Neural cell (in vitro differentiated cells): ENCODE measurements at regions not wholly inside any gene's neighbourhood (a gene's known extent, or its start where the extent isn't known, plus 50 kb on each side); places are given as distances from the start of the nearest gene placed in this dataset.

Source experiments
- H2AFZ ChIP-seq: fragments of 200-600, 300-800 bp; sonication (generic), shearing (Covaris generic); 2 replicates; pipeline ENCODE4 v1.6.0; 2014; ENCODE audit warnings: low read depth, mild to moderate bottlenecking, antibody characterized with exemption, low read length, moderate library complexity
- H3F3A ChIP-seq: fragments of 200-600 bp; shearing (Covaris generic); 2 replicates; pipeline ENCODE4 v1.6.1; 2016; ENCODE audit warnings: mild to moderate bottlenecking, moderate library complexity, mixed read lengths, antibody characterized with exemption, low read length; ENCODE audit not compliant: insufficient read depth, poor library complexity, severe bottlenecking
- H3K27ac ChIP-seq: fragments of 200-600, 300-800 bp; sonication (generic), shearing (Covaris generic); 2 replicates; pipeline ENCODE4 v1.5.1; 2014; ENCODE audit warnings: mild to moderate bottlenecking, low read length, moderate library complexity
- H3K27me3 ChIP-seq: fragments of 300-800, 200-600 bp; sonication (generic), shearing (Covaris generic); 2 replicates; pipeline ENCODE4 v1.6.0; 2014; ENCODE audit warnings: mild to moderate bottlenecking, low read depth, low read length, moderate library complexity; ENCODE audit not compliant: insufficient read depth
- H3K36me3 ChIP-seq: fragments of 300-800, 200-600 bp; sonication (generic), shearing (Covaris generic); 2 replicates; pipeline ENCODE4 v1.5.1; 2014; ENCODE audit warnings: mild to moderate bottlenecking, antibody characterized with exemption, low read length, moderate library complexity; ENCODE audit not compliant: insufficient read depth
- H3K4me2 ChIP-seq: fragments of 300-800, 200-600 bp; sonication (generic), shearing (Covaris generic); 2 replicates; pipeline ENCODE4 v1.6.0; 2014; ENCODE audit warnings: mild to moderate bottlenecking, low read length
- H3K4me3 ChIP-seq: fragments of 300-800, 200-600 bp; sonication (generic), shearing (Covaris generic); 2 replicates; pipeline ENCODE4 v1.5.1; 2014; ENCODE audit warnings: mild to moderate bottlenecking, low read length, moderate library complexity
- H3K79me2 ChIP-seq: fragments of 200-600 bp; shearing (Covaris generic); replicated peaks from 2 replicates; pipeline ENCODE4 v1.6.0; 2014; ENCODE audit warnings: mild to moderate bottlenecking, low read length, moderate library complexity; ENCODE audit not compliant: insufficient read depth
- H3K9ac ChIP-seq: fragments of 300-800, 200-600 bp; sonication (generic), shearing (Covaris generic); 2 replicates; pipeline ENCODE4 v1.6.1; 2016; ENCODE audit warnings: mild to moderate bottlenecking, low read length, mixed read lengths
- H3K9me2 ChIP-seq: fragments of 200-600 bp; shearing (Covaris generic); 2 replicates; pipeline ENCODE4 v1.6.1; 2016; ENCODE audit warnings: mild to moderate bottlenecking, low read length, mixed read lengths; ENCODE audit not compliant: insufficient read depth
- H3K9me3 ChIP-seq: fragments of 200-600, 300-800 bp; sonication (generic), shearing (Covaris generic); 2 replicates; pipeline ENCODE4 v1.6.1; 2016; ENCODE audit warnings: mild to moderate bottlenecking, mixed run types, low read length, moderate library complexity, mixed read lengths
- H4K20me1 ChIP-seq: fragments of 200-600 bp; shearing (Covaris generic); 2 replicates; pipeline ENCODE4 v1.6.1; 2016; ENCODE audit warnings: mild to moderate bottlenecking, mixed run types; ENCODE audit not compliant: insufficient read depth
- EP300 ChIP-seq: fragments of 450-650 bp; conservative IDR thresholded peaks from 2 replicates; pipeline ENCODE4 v1.6.1; 2014; ENCODE audit warnings: antibody characterized with exemption, mild to moderate bottlenecking, moderate library complexity; ENCODE audit not compliant: poor library complexity, severe bottlenecking
- EZH2 ChIP-seq: fragments of 200-600, 300-800 bp; shearing (Covaris generic), sonication (generic); IDR thresholded peaks from 2 replicates; pipeline ENCODE4 v1.6.1; 2014; ENCODE audit warnings: antibody characterized with exemption, low read length, borderline replicate concordance, mild to moderate bottlenecking; ENCODE audit not compliant: insufficient read depth, poor library complexity, severe bottlenecking
- MXI1 ChIP-seq: fragments of 450-650 bp; conservative IDR thresholded peaks from 2 replicates; pipeline ENCODE4 v1.6.1; 2014; ENCODE audit warnings: antibody characterized with exemption, mild to moderate bottlenecking; ENCODE audit not compliant: poor library complexity, severe bottlenecking
- POLR2AphosphoS5 ChIP-seq: IDR thresholded peaks from 2 replicates; pipeline ENCODE4 v1.6.1; 2012
- RAD21 ChIP-seq: fragments of 450-650 bp; conservative IDR thresholded peaks from 2 replicates; pipeline ENCODE4 v1.6.1; 2014; ENCODE audit warnings: antibody characterized with exemption, mild to moderate bottlenecking, moderate library complexity
- SMC3 ChIP-seq: fragments of 450-650 bp; conservative IDR thresholded peaks from 2 replicates; pipeline ENCODE4 v1.6.1; 2014; ENCODE audit warnings: antibody characterized with exemption, mild to moderate bottlenecking, moderate library complexity; ENCODE audit not compliant: poor library complexity
- TAF1 ChIP-seq: IDR thresholded peaks from 2 replicates; pipeline ENCODE4 v1.6.1; 2012; ENCODE audit warnings: low read depth
- TF ChIP-seq, protein P1 (sequence below): fragments of 450-650 bp; IDR thresholded peaks from 2 replicates; pipeline ENCODE4 v1.5.1; 2014; ENCODE audit warnings: antibody characterized with exemption, mild to moderate bottlenecking, moderate library complexity; ENCODE audit not compliant: poor library complexity, severe bottlenecking
- TF ChIP-seq, protein P2 (sequence below): IDR thresholded peaks from 2 replicates; pipeline ENCODE4 v1.6.1; 2012; ENCODE audit warnings: borderline replicate concordance

DNA sequence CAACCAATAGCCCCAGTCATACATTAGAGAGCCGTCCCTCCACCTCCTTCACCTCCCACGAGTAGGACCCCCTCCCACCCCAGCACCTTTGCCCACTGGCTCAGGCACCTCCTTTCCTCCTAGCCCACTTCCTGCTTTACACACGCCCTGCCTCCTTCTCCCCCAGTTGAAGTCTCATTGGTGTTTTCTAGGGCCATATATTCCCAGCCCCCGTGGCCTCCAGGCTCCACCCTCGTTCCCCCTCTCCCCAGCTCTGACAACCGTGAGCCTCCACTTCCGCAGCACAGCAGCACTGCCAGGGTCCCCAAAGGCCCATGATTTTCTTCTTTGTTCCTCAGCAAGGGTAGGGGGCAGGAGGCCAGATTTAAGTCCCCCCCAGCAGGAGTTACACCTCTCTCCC, 340.3 kb upstream of the TNRC6C start:
- H3K4me3 ChIP-seq, result no peak overlapping the region
- H3K9me3 ChIP-seq, result no peaks in the 10 kb centered on the region
- H3K4me2 ChIP-seq, result no peak overlapping the region
- H3K27ac ChIP-seq, result no peak overlapping the region
- H3F3A ChIP-seq, result no peaks in the 10 kb centered on the region
- no peaks in the 10 kb centered on the region for H4K20me1 ChIP-seq
- TF ChIP-seq SMC3 (no peak), RAD21 (no peak), EP300 (no peak), MXI1 (no peak), POLR2AphosphoS5 (no peak), EZH2 (no peak), TAF1 (no peak)
- TF ChIP-seq, protein P1, sequence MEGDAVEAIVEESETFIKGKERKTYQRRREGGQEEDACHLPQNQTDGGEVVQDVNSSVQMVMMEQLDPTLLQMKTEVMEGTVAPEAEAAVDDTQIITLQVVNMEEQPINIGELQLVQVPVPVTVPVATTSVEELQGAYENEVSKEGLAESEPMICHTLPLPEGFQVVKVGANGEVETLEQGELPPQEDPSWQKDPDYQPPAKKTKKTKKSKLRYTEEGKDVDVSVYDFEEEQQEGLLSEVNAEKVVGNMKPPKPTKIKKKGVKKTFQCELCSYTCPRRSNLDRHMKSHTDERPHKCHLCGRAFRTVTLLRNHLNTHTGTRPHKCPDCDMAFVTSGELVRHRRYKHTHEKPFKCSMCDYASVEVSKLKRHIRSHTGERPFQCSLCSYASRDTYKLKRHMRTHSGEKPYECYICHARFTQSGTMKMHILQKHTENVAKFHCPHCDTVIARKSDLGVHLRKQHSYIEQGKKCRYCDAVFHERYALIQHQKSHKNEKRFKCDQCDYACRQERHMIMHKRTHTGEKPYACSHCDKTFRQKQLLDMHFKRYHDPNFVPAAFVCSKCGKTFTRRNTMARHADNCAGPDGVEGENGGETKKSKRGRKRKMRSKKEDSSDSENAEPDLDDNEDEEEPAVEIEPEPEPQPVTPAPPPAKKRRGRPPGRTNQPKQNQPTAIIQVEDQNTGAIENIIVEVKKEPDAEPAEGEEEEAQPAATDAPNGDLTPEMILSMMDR, result no peak
- TF ChIP-seq, protein P2, sequence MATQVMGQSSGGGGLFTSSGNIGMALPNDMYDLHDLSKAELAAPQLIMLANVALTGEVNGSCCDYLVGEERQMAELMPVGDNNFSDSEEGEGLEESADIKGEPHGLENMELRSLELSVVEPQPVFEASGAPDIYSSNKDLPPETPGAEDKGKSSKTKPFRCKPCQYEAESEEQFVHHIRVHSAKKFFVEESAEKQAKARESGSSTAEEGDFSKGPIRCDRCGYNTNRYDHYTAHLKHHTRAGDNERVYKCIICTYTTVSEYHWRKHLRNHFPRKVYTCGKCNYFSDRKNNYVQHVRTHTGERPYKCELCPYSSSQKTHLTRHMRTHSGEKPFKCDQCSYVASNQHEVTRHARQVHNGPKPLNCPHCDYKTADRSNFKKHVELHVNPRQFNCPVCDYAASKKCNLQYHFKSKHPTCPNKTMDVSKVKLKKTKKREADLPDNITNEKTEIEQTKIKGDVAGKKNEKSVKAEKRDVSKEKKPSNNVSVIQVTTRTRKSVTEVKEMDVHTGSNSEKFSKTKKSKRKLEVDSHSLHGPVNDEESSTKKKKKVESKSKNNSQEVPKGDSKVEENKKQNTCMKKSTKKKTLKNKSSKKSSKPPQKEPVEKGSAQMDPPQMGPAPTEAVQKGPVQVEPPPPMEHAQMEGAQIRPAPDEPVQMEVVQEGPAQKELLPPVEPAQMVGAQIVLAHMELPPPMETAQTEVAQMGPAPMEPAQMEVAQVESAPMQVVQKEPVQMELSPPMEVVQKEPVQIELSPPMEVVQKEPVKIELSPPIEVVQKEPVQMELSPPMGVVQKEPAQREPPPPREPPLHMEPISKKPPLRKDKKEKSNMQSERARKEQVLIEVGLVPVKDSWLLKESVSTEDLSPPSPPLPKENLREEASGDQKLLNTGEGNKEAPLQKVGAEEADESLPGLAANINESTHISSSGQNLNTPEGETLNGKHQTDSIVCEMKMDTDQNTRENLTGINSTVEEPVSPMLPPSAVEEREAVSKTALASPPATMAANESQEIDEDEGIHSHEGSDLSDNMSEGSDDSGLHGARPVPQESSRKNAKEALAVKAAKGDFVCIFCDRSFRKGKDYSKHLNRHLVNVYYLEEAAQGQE, result no peak
- H3K9ac ChIP-seq, result no peak overlapping the region
- no peak overlapping the region for H2AFZ ChIP-seq
- no peaks in the 10 kb centered on the region for H3K79me2 ChIP-seq
- no peaks in the 10 kb centered on the region for H3K9me2 ChIP-seq
- H3K36me3 ChIP-seq, result no peaks in the 10 kb centered on the region
- H3K27me3 ChIP-seq, result no peaks in the 10 kb centered on the region

DNA sequence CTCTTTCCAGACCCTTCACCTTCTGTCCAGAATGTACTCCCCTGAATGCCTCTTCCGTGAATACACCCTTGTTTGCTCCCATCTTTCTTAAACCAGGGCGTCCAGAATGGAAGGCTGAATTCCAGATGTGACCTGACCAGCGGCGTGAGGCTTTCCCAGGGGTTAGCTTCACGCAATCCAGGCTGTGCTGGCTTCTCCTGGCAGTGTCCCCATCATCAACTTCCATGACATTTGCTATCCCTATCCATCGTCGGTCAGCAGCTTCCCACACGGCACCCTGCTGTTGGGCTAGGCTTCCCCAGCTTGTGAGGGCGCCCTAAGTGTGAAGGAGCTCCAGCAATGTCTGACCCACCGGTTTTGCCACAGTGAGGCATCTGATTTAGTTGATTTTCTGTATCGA, 339.8 kb upstream of the TNRC6C start:
- Histone ChIP-seq H3K27me3 (no peaks in the 10 kb centered on the region), H3F3A (no peaks in the 10 kb centered on the region), H3K9me3 (no peaks in the 10 kb centered on the region), H2AFZ (no peak overlapping the region), H3K36me3 (no peaks in the 10 kb centered on the region), H3K4me3 (no peak overlapping the region), H3K9me2 (no peaks in the 10 kb centered on the region), H3K27ac (no peak overlapping the region), H4K20me1 (no peaks in the 10 kb centered on the region), H3K4me2 (no peak overlapping the region), H3K9ac (no peak overlapping the region), H3K79me2 (no peaks in the 10 kb centered on the region)
- no peak for TF ChIP-seq SMC3

DNA sequence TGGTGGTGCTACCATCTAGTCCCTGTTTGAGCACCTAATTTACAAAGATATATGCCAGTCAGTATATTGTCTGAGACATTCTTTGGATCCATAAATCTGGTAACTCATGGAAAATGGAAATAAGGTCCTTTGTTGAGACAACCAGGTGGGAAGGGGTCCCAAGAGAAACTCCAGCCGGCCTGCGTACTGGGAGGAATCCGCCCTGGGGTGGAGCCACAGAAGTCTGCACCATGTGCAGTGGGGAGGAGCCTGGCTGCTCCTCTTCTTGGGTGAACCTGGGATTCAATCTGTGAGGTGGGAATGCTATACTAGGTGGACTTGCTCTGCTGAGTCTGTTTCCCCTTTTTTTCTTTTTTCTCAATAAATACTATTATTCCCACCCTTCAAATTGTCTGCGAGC, 339.2 kb upstream of the TNRC6C start:
- Histone ChIP-seq H3K4me3 (no peak overlapping the region), H3K9me2 (no peaks in the 10 kb centered on the region), H3K36me3 (no peaks in the 10 kb centered on the region), H3K9me3 (no peaks in the 10 kb centered on the region), H3F3A (no peaks in the 10 kb centered on the region), H3K27ac (no peak overlapping the region), H3K4me2 (no peak overlapping the region), H3K9ac (no peak overlapping the region), H3K79me2 (no peaks in the 10 kb centered on the region), H2AFZ (no peak overlapping the region), H4K20me1 (no peaks in the 10 kb centered on the region), H3K27me3 (no peaks in the 10 kb centered on the region)
- TF ChIP-seq POLR2AphosphoS5 (no peak), TAF1 (no peak), EZH2 (no peak)
